ENCODE measurements at regions not wholly inside any gene's neighbourhood (a gene's known extent, or its start where the extent isn't known, plus 50 kb on each side); places are given as distances from the start of the nearest gene placed in this dataset.
"Not testable (repeated sequence)": the region's sequence is repeated elsewhere in the genome, so short reads cannot be mapped to it uniquely, and the experiment has no call there.

- not testable (repeated sequence) for H3K27me3 ChIP-seq (ENCODE audit: control insufficient read depth in 1 of 2, insufficient read depth in 2 of 2, low read length in 2 of 2); H3K27ac ChIP-seq (ENCODE audit: low read depth in 2 of 2, low read length in 1 of 2); H3K36me3 ChIP-seq (ENCODE audit: control insufficient read depth in 2 of 2, insufficient read depth in 2 of 2, low read length in 1 of 2); H3K4me1 ChIP-seq (ENCODE audit: control insufficient read depth in 2 of 2, insufficient read depth in 2 of 2, low read length in 1 of 2); H3K9me3 ChIP-seq (ENCODE audit: control insufficient read depth in 2 of 2, insufficient read depth in 1 of 2, low read depth in 1 of 2, low read length in 1 of 2)
- peak overlapping the region in 1 of 2 donors; percentile 19 for H3K4me3 ChIP-seq (ENCODE audit: low read depth in 1 of 2, low read length in 2 of 2)
- 7 to 10% methylated on average over 29 to 31 of the region's 44 CpGs for WGBS, 2 donors
Observed at GRCh38 chr6:57853745-57854407, 536.4 kb downstream of the PRIM2 start.

GRCh38 chr6:57860481-57861315 lies 543.3 kb downstream of the PRIM2 start:
- H3K27me3 ChIP-seq (ENCODE audit: control insufficient read depth in 1 of 2, insufficient read depth in 2 of 2, low read length in 2 of 2); H3K27ac ChIP-seq (ENCODE audit: low read depth in 2 of 2, low read length in 1 of 2); H3K4me3 ChIP-seq (ENCODE audit: low read depth in 1 of 2, low read length in 2 of 2); H3K9me3 ChIP-seq (ENCODE audit: control insufficient read depth in 2 of 2, insufficient read depth in 1 of 2, low read depth in 1 of 2, low read length in 1 of 2); H3K36me3 ChIP-seq (ENCODE audit: control insufficient read depth in 2 of 2, insufficient read depth in 2 of 2, low read length in 1 of 2); H3K4me1 ChIP-seq (ENCODE audit: control insufficient read depth in 2 of 2, insufficient read depth in 2 of 2, low read length in 1 of 2): not testable (repeated sequence)
- WGBS, 2 donors, result 70 to 75% methylated on average over 5 to 6 of the region's 6 CpGs

- H3K4me1 ChIP-seq (ENCODE audit: control insufficient read depth in 2 of 2, insufficient read depth in 2 of 2, low read length in 1 of 2); H3K36me3 ChIP-seq (ENCODE audit: control insufficient read depth in 2 of 2, insufficient read depth in 2 of 2, low read length in 1 of 2); H3K27me3 ChIP-seq (ENCODE audit: control insufficient read depth in 1 of 2, insufficient read depth in 2 of 2, low read length in 2 of 2); H3K27ac ChIP-seq (ENCODE audit: low read depth in 2 of 2, low read length in 1 of 2); H3K9me3 ChIP-seq (ENCODE audit: control insufficient read depth in 2 of 2, insufficient read depth in 1 of 2, low read depth in 1 of 2, low read length in 1 of 2); H3K4me3 ChIP-seq (ENCODE audit: low read depth in 1 of 2, low read length in 2 of 2): not testable (repeated sequence)
- 37 to 48% methylated on average over 3 of the region's 3 CpGs for WGBS, 2 donors
Observed at GRCh38 chr6:57870083-57870482, 552.7 kb downstream of the PRIM2 start.

- not testable (repeated sequence) for H3K4me3 ChIP-seq (ENCODE audit: low read depth in 1 of 2, low read length in 2 of 2); H3K9me3 ChIP-seq (ENCODE audit: control insufficient read depth in 2 of 2, insufficient read depth in 1 of 2, low read depth in 1 of 2, low read length in 1 of 2); H3K27me3 ChIP-seq (ENCODE audit: control insufficient read depth in 1 of 2, insufficient read depth in 2 of 2, low read length in 2 of 2); H3K36me3 ChIP-seq (ENCODE audit: control insufficient read depth in 2 of 2, insufficient read depth in 2 of 2, low read length in 1 of 2); H3K27ac ChIP-seq (ENCODE audit: low read depth in 2 of 2, low read length in 1 of 2); H3K4me1 ChIP-seq (ENCODE audit: control insufficient read depth in 2 of 2, insufficient read depth in 2 of 2, low read length in 1 of 2)
- 75 to 77% methylated on average over 7 of the region's 7 CpGs for WGBS, 2 donors
Observed at GRCh38 chr6:57873424-57873823, 556.0 kb downstream of the PRIM2 start.

- H3K27ac ChIP-seq (ENCODE audit: low read depth in 2 of 2, low read length in 1 of 2); H3K36me3 ChIP-seq (ENCODE audit: control insufficient read depth in 2 of 2, insufficient read depth in 2 of 2, low read length in 1 of 2); H3K9me3 ChIP-seq (ENCODE audit: control insufficient read depth in 2 of 2, insufficient read depth in 1 of 2, low read depth in 1 of 2, low read length in 1 of 2); H3K27me3 ChIP-seq (ENCODE audit: control insufficient read depth in 1 of 2, insufficient read depth in 2 of 2, low read length in 2 of 2); H3K4me3 ChIP-seq (ENCODE audit: low read depth in 1 of 2, low read length in 2 of 2); H3K4me1 ChIP-seq (ENCODE audit: control insufficient read depth in 2 of 2, insufficient read depth in 2 of 2, low read length in 1 of 2): not testable (repeated sequence)
- 69 to 80% methylated on average over 2 of the region's 2 CpGs for WGBS, 2 donors
Observed at GRCh38 chr6:57876659-57877058, 559.2 kb downstream of the PRIM2 start.

- not testable (repeated sequence) for H3K27ac ChIP-seq (ENCODE audit: low read depth in 2 of 2, low read length in 1 of 2); H3K9me3 ChIP-seq (ENCODE audit: control insufficient read depth in 2 of 2, insufficient read depth in 1 of 2, low read depth in 1 of 2, low read length in 1 of 2); H3K4me3 ChIP-seq (ENCODE audit: low read depth in 1 of 2, low read length in 2 of 2); H3K27me3 ChIP-seq (ENCODE audit: control insufficient read depth in 1 of 2, insufficient read depth in 2 of 2, low read length in 2 of 2); H3K4me1 ChIP-seq (ENCODE audit: control insufficient read depth in 2 of 2, insufficient read depth in 2 of 2, low read length in 1 of 2); H3K36me3 ChIP-seq (ENCODE audit: control insufficient read depth in 2 of 2, insufficient read depth in 2 of 2, low read length in 1 of 2)
- WGBS, 2 donors, result 86 to 89% methylated on average over 3 of the region's 3 CpGs
Observed at GRCh38 chr6:57877729-57878128, 560.3 kb downstream of the PRIM2 start.

- H3K27ac ChIP-seq (ENCODE audit: low read depth in 2 of 2, low read length in 1 of 2); H3K27me3 ChIP-seq (ENCODE audit: control insufficient read depth in 1 of 2, insufficient read depth in 2 of 2, low read length in 2 of 2); H3K9me3 ChIP-seq (ENCODE audit: control insufficient read depth in 2 of 2, insufficient read depth in 1 of 2, low read depth in 1 of 2, low read length in 1 of 2); H3K36me3 ChIP-seq (ENCODE audit: control insufficient read depth in 2 of 2, insufficient read depth in 2 of 2, low read length in 1 of 2); H3K4me3 ChIP-seq (ENCODE audit: low read depth in 1 of 2, low read length in 2 of 2); H3K4me1 ChIP-seq (ENCODE audit: control insufficient read depth in 2 of 2, insufficient read depth in 2 of 2, low read length in 1 of 2): not testable (repeated sequence)
- WGBS, 2 donors, result 76 to 83% methylated on average over 1 of the region's 1 CpG
Observed at GRCh38 chr6:57878792-57879191, 561.4 kb downstream of the PRIM2 start.

GRCh38 chr6:57898850-57899249 lies 581.4 kb downstream of the PRIM2 start:
- H3K27ac ChIP-seq (ENCODE audit: low read depth in 2 of 2, low read length in 1 of 2); H3K9me3 ChIP-seq (ENCODE audit: control insufficient read depth in 2 of 2, insufficient read depth in 1 of 2, low read depth in 1 of 2, low read length in 1 of 2); H3K4me3 ChIP-seq (ENCODE audit: low read depth in 1 of 2, low read length in 2 of 2); H3K4me1 ChIP-seq (ENCODE audit: control insufficient read depth in 2 of 2, insufficient read depth in 2 of 2, low read length in 1 of 2); H3K36me3 ChIP-seq (ENCODE audit: control insufficient read depth in 2 of 2, insufficient read depth in 2 of 2, low read length in 1 of 2); H3K27me3 ChIP-seq (ENCODE audit: control insufficient read depth in 1 of 2, insufficient read depth in 2 of 2, low read length in 2 of 2): not testable (repeated sequence)
- WGBS, 2 donors, result 73 to 79% methylated on average over 5 of the region's 5 CpGs

GRCh38 chr6:57900687-57901399 lies 583.4 kb downstream of the PRIM2 start:
- not testable (repeated sequence) for H3K9me3 ChIP-seq (ENCODE audit: control insufficient read depth in 2 of 2, insufficient read depth in 1 of 2, low read depth in 1 of 2, low read length in 1 of 2); H3K27me3 ChIP-seq (ENCODE audit: control insufficient read depth in 1 of 2, insufficient read depth in 2 of 2, low read length in 2 of 2); H3K27ac ChIP-seq (ENCODE audit: low read depth in 2 of 2, low read length in 1 of 2); H3K36me3 ChIP-seq (ENCODE audit: control insufficient read depth in 2 of 2, insufficient read depth in 2 of 2, low read length in 1 of 2); H3K4me3 ChIP-seq (ENCODE audit: low read depth in 1 of 2, low read length in 2 of 2); H3K4me1 ChIP-seq (ENCODE audit: control insufficient read depth in 2 of 2, insufficient read depth in 2 of 2, low read length in 1 of 2)
- WGBS, 2 donors, result 82 to 88% methylated on average over 2 of the region's 5 CpGs
